ENCODE measurements at regions not wholly inside any gene's neighbourhood (a gene's known extent, or its start where the extent isn't known, plus 50 kb on each side); places are given as distances from the start of the nearest gene placed in this dataset.

- no peak for TF ChIP-seq ZNF645 (tag by site-specific recombination; IDR thresholded peaks at IDR 0.05)
- TF ChIP-seq GLIS1 (tag by site-specific recombination; IDR thresholded peaks at IDR 0.05), result no peak
- TF ChIP-seq ZNF48 (tag by site-specific recombination; IDR thresholded peaks at IDR 0.05), result no peak
- TF ChIP-seq ZNF514 (tag by site-specific recombination; IDR thresholded peaks at IDR 0.05), result no peak
These were observed 300.7 kb upstream of the MDGA2 start (continued) for GRCh38 chr14:47976139-47976538.

GRCh38 chr14:47966076-47966810, 290.8 kb upstream of the MDGA2 start:
- TF ChIP-seq EGR2 (tag by site-specific recombination; IDR thresholded peaks at IDR 0.05; ENCODE audit: low read depth) (no peak), YY2 (tag by site-specific recombination; IDR thresholded peaks at IDR 0.05) (no peak), ZNF670 (tag by site-specific recombination; IDR thresholded peaks at IDR 0.05; ENCODE audit: low read depth) (no peak), IKZF3 (tag by site-specific recombination; IDR thresholded peaks at IDR 0.05) (no peak), ZNF513 (tag by site-specific recombination; IDR thresholded peaks at IDR 0.05) (no peak), ZNF18 (tag by site-specific recombination; IDR thresholded peaks at IDR 0.05) (no peak), ZNF48 (tag by site-specific recombination; IDR thresholded peaks at IDR 0.05) (no peak), ZSCAN30 (tag by site-specific recombination; IDR thresholded peaks at IDR 0.05) (no peak), ZSCAN5A (tag by site-specific recombination; IDR thresholded peaks at IDR 0.05) (no peak), ZNF629 (tag by site-specific recombination; IDR thresholded peaks at IDR 0.05) (no peak), HOXD13 (CRISPR knock-in tag; IDR thresholded peaks at IDR 0.05; ENCODE audit: borderline replicate concordance) (no peak), ZNF138 (tag by site-specific recombination; IDR thresholded peaks at IDR 0.05; ENCODE audit: borderline replicate concordance) (no peak), ZNF843 (tag by site-specific recombination; IDR thresholded peaks at IDR 0.05) (no peak), ZNF274 (IDR thresholded peaks at IDR 0.05; ENCODE audit: low read length) (no peak), ZNF274 (tag by site-specific recombination; IDR thresholded peaks at IDR 0.05; ENCODE audit: borderline replicate concordance) (no peak), ZNF10 (tag by site-specific recombination; IDR thresholded peaks at IDR 0.05) (no peak), ZNF530 (tag by site-specific recombination; IDR thresholded peaks at IDR 0.05; ENCODE audit: low read depth) (no peak), KLF10 (tag by site-specific recombination; IDR thresholded peaks at IDR 0.05) (no peak)
- ChIA-PET POLR2A (no interaction called here), CTCF (no interaction called here)
- Histone ChIP-seq H3K27ac (ENCODE audit: extremely low read depth, low read depth, low read length) (no peak overlapping the region), H3K36me3 (ENCODE audit: control insufficient read depth in 2 of 2, insufficient read depth in 1 of 2, low read length in 2 of 2) (no peaks in the 10 kb centered on the region), H3K9me3 (ENCODE audit: control insufficient read depth, insufficient read depth, low read depth, low read length) (no peaks in the 10 kb centered on the region), H3K4me1 (ENCODE audit: control insufficient read depth, insufficient read depth, low read length) (no peaks in the 10 kb centered on the region), H3K4me3 (ENCODE audit: low read depth, low read length) (no peak overlapping the region)
